GM23338 (cell line): ENCODE measurements at regions not wholly inside any gene's neighbourhood (a gene's known extent, or its start where the extent isn't known, plus 50 kb on each side); places are given as distances from the start of the nearest gene placed in this dataset.

ENCODE experiments used
- ATAC-seq: fragments of 200-7000 bp; cut with Tn5 transposase; 3 replicates; pipeline ENCODE4 v1.9.1; 2020
- DNase-seq: peaks from one replicate; pipeline ENCODE4 v3.0.0-alpha.2; 2015; ENCODE audit warnings: low spot score
- H2AFZ ChIP-seq: fragments of 200-600 bp; sonication (generic); 2 replicates; pipeline ENCODE4 v1.8.0; 2016; ENCODE audit warnings: antibody characterized with exemption, mild to moderate bottlenecking, moderate library complexity
- H3F3A ChIP-seq: fragments of 200-600 bp; sonication (generic); replicated peaks from 2 replicates; pipeline ENCODE4 v1.8.0; 2017; ENCODE audit warnings: antibody characterized with exemption, mixed run types, low read depth
- H3K27ac ChIP-seq: fragments of 200-600 bp; sonication (generic); 2 replicates; pipeline ENCODE4 v1.6.1; 2016; ENCODE audit warnings: low read depth
- H3K27me3 ChIP-seq: fragments of 200-600 bp; sonication (generic); 2 replicates; pipeline ENCODE4 v1.8.0; 2016; ENCODE audit warnings: mild to moderate bottlenecking, mixed run types, moderate library complexity; ENCODE audit not compliant: insufficient read depth
- H3K36me3 ChIP-seq: fragments of 200-600 bp; sonication (generic); 2 replicates; pipeline ENCODE4 v1.8.0; 2016; ENCODE audit warnings: mild to moderate bottlenecking; ENCODE audit not compliant: insufficient read depth
- H3K4me1 ChIP-seq: fragments of 200-600 bp; sonication (generic); 2 replicates; pipeline ENCODE4 v1.8.0; 2016; ENCODE audit warnings: mild to moderate bottlenecking, moderate library complexity; ENCODE audit not compliant: insufficient read depth
- H3K4me2 ChIP-seq: fragments of 200-600 bp; sonication (generic); 2 replicates; pipeline ENCODE4 v1.7.1; 2017; ENCODE audit warnings: mixed run types
- H3K4me3 ChIP-seq: fragments of 200-600 bp; sonication (generic); 2 replicates; pipeline ENCODE4 v1.6.1; 2016; ENCODE audit warnings: mixed run types
- H3K79me2 ChIP-seq: fragments of 200-600 bp; sonication (generic); replicated peaks from 2 replicates; pipeline ENCODE4 v1.8.0; 2017; ENCODE audit warnings: mild to moderate bottlenecking; ENCODE audit not compliant: insufficient read depth
- H3K9me2 ChIP-seq: fragments of 200-600 bp; sonication (generic); 2 replicates; pipeline ENCODE4 v1.8.0; 2017; ENCODE audit not compliant: insufficient read depth
- H4K20me1 ChIP-seq: fragments of 200-600 bp; sonication (generic); replicated peaks from 2 replicates; pipeline ENCODE4 v1.8.0; 2017; ENCODE audit warnings: mild to moderate bottlenecking; ENCODE audit not compliant: insufficient read depth
- H3K27ac Mint-ChIP-seq: 2 replicates; pipeline ENCODE4 v1.8.0; 2020; ENCODE audit warnings: inconsistent platforms, mild to moderate bottlenecking, moderate library complexity, mixed read lengths
- H3K27me3 Mint-ChIP-seq: 3 replicates; pipeline ENCODE4 v1.8.0; 2022; ENCODE audit warnings: low read depth, mild to moderate bottlenecking, moderate library complexity, mixed read lengths, inconsistent platforms; ENCODE audit not compliant: insufficient read depth, poor library complexity
- H3K36me3 Mint-ChIP-seq: 3 replicates; pipeline ENCODE4 v1.8.0; 2021; ENCODE audit warnings: low read depth, mild to moderate bottlenecking, inconsistent platforms, moderate library complexity, mixed read lengths
- H3K4me1 Mint-ChIP-seq: 3 replicates; pipeline ENCODE4 v1.8.0; 2020; ENCODE audit warnings: mild to moderate bottlenecking, inconsistent platforms, mixed read lengths
- H3K4me3 Mint-ChIP-seq: 3 replicates; pipeline ENCODE4 v1.8.0; 2021; ENCODE audit warnings: moderate library complexity, mild to moderate bottlenecking, inconsistent platforms, mixed read lengths
- H3K9me3 Mint-ChIP-seq: 3 replicates; pipeline ENCODE4 v1.8.0; 2020; ENCODE audit warnings: moderate library complexity, mild to moderate bottlenecking, inconsistent platforms, mixed read lengths
- EZH2phosphoT487 ChIP-seq: fragments of 200-600 bp; sonication (generic); IDR thresholded peaks from one replicate; pipeline ENCODE4 v1.8.1; 2018; ENCODE audit warnings: antibody characterized with exemption; ENCODE audit not compliant: unreplicated experiment
- JUNB ChIP-seq: IDR thresholded peaks from one replicate; pipeline ENCODE4 v1.6.1; 2016; ENCODE audit warnings: antibody characterized with exemption; ENCODE audit not compliant: unreplicated experiment
- POLR2AphosphoS5 ChIP-seq: IDR thresholded peaks from 2 replicates; pipeline ENCODE4 v1.6.1; 2016; ENCODE audit warnings: antibody characterized with exemption, low read depth
- STAT1 ChIP-seq: IDR thresholded peaks from one replicate; pipeline ENCODE4 v1.6.1; 2016; ENCODE audit warnings: antibody characterized with exemption; ENCODE audit not compliant: unreplicated experiment
- ZNF114 ChIP-seq: fragments of 250-450 bp; sonication (Bioruptor Pico); IDR thresholded peaks from 2 replicates; pipeline ENCODE4 v1.5.0; 2020; ENCODE audit warnings: mild to moderate bottlenecking, moderate library complexity
- TF ChIP-seq, protein P1 (sequence below): fragments of 250-450 bp; sonication (Bioruptor Pico); IDR thresholded peaks from 2 replicates; pipeline ENCODE4 v1.5.0; 2020; ENCODE audit warnings: mild to moderate bottlenecking, moderate library complexity
- TF ChIP-seq, protein P2 (sequence below), 2 experiments: fragments of 200-600 bp in 1 of 2; sonication (generic) in 1 of 2; conservative IDR thresholded peaks; 2 replicates each; pipeline versions ENCODE4 v1.5.1 to v1.6.1; 2016 to 2017; ENCODE audit warnings: antibody characterized with exemption in 2 of 2, low read depth in 2 of 2, mild to moderate bottlenecking in 2 of 2, moderate library complexity in 1 of 2
- TF ChIP-seq, protein P3 (sequence below): IDR thresholded peaks from 2 replicates; pipeline ENCODE4 v1.6.1; 2016; ENCODE audit warnings: antibody characterized with exemption

DNA sequence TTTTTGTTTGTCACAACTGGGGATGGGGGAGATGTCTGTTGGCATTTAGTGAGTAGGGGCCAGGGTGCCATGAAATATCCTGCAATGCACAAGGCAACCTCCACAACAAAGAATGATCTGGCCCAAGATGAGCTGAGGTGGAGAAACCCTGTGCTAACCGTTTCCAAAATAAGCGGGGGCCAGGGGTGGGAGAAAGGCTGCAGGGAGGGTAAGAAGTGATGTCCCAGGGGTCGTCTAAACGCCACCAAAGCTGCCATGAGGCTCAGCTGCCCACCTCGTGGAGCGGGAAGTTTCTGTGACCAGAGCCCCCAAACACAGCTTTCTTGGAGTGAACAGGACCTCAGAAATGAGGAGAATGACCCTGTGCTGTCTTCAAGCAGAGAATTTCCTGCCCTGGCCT, 76.5 kb upstream of the CDH5 start:
- Histone ChIP-seq H3K79me2 (no peaks in the 10 kb centered on the region), H4K20me1 (no peaks in the 10 kb centered on the region), H3F3A (no peaks in the 10 kb centered on the region), H3K4me3 (no peak overlapping the region), H3K4me1 (no peaks in the 10 kb centered on the region), H3K36me3 (no peaks in the 10 kb centered on the region), H3K27me3 (no peaks in the 10 kb centered on the region), H3K9me2 (no peaks in the 10 kb centered on the region), H2AFZ (no peak overlapping the region), H3K27ac (no peak overlapping the region), H3K4me2 (no peak overlapping the region)
- TF ChIP-seq, protein P1, sequence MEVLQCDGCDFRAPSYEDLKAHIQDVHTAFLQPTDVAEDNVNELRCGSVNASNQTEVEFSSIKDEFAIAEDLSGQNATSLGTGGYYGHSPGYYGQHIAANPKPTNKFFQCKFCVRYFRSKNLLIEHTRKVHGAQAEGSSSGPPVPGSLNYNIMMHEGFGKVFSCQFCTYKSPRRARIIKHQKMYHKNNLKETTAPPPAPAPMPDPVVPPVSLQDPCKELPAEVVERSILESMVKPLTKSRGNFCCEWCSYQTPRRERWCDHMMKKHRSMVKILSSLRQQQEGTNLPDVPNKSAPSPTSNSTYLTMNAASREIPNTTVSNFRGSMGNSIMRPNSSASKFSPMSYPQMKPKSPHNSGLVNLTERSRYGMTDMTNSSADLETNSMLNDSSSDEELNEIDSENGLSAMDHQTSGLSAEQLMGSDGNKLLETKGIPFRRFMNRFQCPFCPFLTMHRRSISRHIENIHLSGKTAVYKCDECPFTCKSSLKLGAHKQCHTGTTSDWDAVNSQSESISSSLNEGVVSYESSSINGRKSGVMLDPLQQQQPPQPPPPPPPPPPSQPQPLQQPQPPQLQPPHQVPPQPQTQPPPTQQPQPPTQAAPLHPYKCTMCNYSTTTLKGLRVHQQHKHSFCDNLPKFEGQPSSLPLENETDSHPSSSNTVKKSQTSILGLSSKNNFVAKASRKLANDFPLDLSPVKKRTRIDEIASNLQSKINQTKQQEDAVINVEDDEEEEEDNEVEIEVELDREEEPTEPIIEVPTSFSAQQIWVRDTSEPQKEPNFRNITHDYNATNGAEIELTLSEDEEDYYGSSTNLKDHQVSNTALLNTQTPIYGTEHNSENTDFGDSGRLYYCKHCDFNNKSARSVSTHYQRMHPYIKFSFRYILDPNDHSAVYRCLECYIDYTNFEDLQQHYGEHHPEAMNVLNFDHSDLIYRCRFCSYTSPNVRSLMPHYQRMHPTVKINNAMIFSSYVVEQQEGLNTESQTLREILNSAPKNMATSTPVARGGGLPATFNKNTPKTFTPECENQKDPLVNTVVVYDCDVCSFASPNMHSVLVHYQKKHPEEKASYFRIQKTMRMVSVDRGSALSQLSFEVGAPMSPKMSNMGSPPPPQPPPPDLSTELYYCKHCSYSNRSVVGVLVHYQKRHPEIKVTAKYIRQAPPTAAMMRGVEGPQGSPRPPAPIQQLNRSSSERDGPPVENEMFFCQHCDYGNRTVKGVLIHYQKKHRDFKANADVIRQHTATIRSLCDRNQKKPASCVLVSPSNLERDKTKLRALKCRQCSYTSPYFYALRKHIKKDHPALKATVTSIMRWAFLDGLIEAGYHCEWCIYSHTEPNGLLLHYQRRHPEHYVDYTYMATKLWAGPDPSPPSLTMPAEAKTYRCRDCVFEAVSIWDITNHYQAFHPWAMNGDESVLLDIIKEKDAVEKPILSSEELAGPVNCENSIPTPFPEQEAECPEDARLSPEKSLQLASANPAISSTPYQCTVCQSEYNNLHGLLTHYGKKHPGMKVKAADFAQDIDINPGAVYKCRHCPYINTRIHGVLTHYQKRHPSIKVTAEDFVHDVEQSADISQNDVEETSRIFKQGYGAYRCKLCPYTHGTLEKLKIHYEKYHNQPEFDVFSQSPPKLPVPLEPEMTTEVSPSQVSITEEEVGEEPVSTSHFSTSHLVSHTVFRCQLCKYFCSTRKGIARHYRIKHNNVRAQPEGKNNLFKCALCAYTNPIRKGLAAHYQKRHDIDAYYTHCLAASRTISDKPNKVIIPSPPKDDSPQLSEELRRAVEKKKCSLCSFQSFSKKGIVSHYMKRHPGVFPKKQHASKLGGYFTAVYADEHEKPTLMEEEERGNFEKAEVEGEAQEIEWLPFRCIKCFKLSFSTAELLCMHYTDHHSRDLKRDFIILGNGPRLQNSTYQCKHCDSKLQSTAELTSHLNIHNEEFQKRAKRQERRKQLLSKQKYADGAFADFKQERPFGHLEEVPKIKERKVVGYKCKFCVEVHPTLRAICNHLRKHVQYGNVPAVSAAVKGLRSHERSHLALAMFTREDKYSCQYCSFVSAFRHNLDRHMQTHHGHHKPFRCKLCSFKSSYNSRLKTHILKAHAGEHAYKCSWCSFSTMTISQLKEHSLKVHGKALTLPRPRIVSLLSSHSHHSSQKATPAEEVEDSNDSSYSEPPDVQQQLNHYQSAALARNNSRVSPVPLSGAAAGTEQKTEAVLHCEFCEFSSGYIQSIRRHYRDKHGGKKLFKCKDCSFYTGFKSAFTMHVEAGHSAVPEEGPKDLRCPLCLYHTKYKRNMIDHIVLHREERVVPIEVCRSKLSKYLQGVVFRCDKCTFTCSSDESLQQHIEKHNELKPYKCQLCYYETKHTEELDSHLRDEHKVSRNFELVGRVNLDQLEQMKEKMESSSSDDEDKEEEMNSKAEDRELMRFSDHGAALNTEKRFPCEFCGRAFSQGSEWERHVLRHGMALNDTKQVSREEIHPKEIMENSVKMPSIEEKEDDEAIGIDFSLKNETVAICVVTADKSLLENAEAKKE (CRISPR knock-in tag): no peak
- TF ChIP-seq, protein P2, sequence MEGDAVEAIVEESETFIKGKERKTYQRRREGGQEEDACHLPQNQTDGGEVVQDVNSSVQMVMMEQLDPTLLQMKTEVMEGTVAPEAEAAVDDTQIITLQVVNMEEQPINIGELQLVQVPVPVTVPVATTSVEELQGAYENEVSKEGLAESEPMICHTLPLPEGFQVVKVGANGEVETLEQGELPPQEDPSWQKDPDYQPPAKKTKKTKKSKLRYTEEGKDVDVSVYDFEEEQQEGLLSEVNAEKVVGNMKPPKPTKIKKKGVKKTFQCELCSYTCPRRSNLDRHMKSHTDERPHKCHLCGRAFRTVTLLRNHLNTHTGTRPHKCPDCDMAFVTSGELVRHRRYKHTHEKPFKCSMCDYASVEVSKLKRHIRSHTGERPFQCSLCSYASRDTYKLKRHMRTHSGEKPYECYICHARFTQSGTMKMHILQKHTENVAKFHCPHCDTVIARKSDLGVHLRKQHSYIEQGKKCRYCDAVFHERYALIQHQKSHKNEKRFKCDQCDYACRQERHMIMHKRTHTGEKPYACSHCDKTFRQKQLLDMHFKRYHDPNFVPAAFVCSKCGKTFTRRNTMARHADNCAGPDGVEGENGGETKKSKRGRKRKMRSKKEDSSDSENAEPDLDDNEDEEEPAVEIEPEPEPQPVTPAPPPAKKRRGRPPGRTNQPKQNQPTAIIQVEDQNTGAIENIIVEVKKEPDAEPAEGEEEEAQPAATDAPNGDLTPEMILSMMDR (conservative IDR thresholded peaks at IDR 0.05; ENCODE audit: low read depth in 2 of 2): no peak
- TF ChIP-seq JUNB (no peak), STAT1 (no peak), POLR2AphosphoS5 (no peak), ZNF114 (CRISPR knock-in tag) (no peak), EZH2phosphoT487 (no peak)
- TF ChIP-seq, protein P3, sequence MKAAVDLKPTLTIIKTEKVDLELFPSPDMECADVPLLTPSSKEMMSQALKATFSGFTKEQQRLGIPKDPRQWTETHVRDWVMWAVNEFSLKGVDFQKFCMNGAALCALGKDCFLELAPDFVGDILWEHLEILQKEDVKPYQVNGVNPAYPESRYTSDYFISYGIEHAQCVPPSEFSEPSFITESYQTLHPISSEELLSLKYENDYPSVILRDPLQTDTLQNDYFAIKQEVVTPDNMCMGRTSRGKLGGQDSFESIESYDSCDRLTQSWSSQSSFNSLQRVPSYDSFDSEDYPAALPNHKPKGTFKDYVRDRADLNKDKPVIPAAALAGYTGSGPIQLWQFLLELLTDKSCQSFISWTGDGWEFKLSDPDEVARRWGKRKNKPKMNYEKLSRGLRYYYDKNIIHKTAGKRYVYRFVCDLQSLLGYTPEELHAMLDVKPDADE: no peak
- no peaks in the 10 kb centered on the region for H3K9me3 Mint-ChIP-seq
- no peak overlapping the region for H3K27ac Mint-ChIP-seq
- H3K4me1 Mint-ChIP-seq: no peaks in the 10 kb centered on the region
- ATAC-seq (no peak), DNase-seq (no peak)
- no peak overlapping the region for H3K4me3 Mint-ChIP-seq
- peaks cover 4% of the 10 kb centered on the region for H3K27me3 Mint-ChIP-seq
- H3K36me3 Mint-ChIP-seq: no peaks in the 10 kb centered on the region
